H9 (cell line): ENCODE measurements at regions not wholly inside any gene's neighbourhood (a gene's known extent, or its start where the extent isn't known, plus 50 kb on each side); places are given as distances from the start of the nearest gene placed in this dataset.

Source experiments
- DNase-seq: peaks from one replicate; pipeline ENCODE4 v3.0.0-alpha.2; 2017
- H2AFZ ChIP-seq: one replicate; pipeline ENCODE4 v1.6.1; 2013; ENCODE audit warnings: mild to moderate bottlenecking, low read length, control low read depth, moderate library complexity
- H2AK5ac ChIP-seq: 2 replicates; pipeline ENCODE4 v1.6.1; 2013; ENCODE audit warnings: low read length, control low read depth, mixed read lengths; ENCODE audit not compliant: insufficient read length
- H2BK120ac ChIP-seq: one replicate; pipeline ENCODE4 v1.6.1; 2013; ENCODE audit warnings: low read depth, mild to moderate bottlenecking, low read length, control low read depth, inconsistent platforms; ENCODE audit not compliant: poor library complexity, severe bottlenecking
- H2BK12ac ChIP-seq: 2 replicates; pipeline ENCODE4 v1.6.1; 2013; ENCODE audit warnings: low read length, control low read depth, mixed read lengths, low read depth; ENCODE audit not compliant: insufficient read length
- H2BK15ac ChIP-seq: 2 replicates; pipeline ENCODE4 v1.6.1; 2013; ENCODE audit warnings: low read depth, low read length, control low read depth
- H2BK20ac ChIP-seq: one replicate; pipeline ENCODE4 v1.6.1; 2013; ENCODE audit warnings: low read depth, mild to moderate bottlenecking, low read length, control low read depth, inconsistent platforms; ENCODE audit not compliant: poor library complexity, severe bottlenecking
- H2BK5ac ChIP-seq: 2 replicates; pipeline ENCODE4 v1.6.1; 2013; ENCODE audit warnings: low read length, control low read depth, mixed read lengths; ENCODE audit not compliant: insufficient read length
- H3K14ac ChIP-seq: 2 replicates; pipeline ENCODE4 v1.6.1; 2013; ENCODE audit warnings: low read length, control low read depth; ENCODE audit not compliant: insufficient read depth
- H3K18ac ChIP-seq: 2 replicates; pipeline ENCODE4 v1.6.1; 2013; ENCODE audit warnings: low read depth, mild to moderate bottlenecking, mixed read lengths, low read length, control low read depth; ENCODE audit not compliant: insufficient read length
- H3K23ac ChIP-seq: 2 replicates; pipeline ENCODE4 v1.6.1; 2013; ENCODE audit warnings: low read length, control low read depth, mixed read lengths, low read depth; ENCODE audit not compliant: insufficient read length
- H3K23me2 ChIP-seq: 2 replicates; pipeline ENCODE4 v1.6.1; 2013; ENCODE audit warnings: low read depth, mild to moderate bottlenecking, mixed read lengths, low read length, control low read depth; ENCODE audit not compliant: insufficient read length, poor library complexity, severe bottlenecking
- H3K27ac ChIP-seq: 2 replicates; pipeline ENCODE4 v1.5.1; 2013; ENCODE audit warnings: low read length, control low read depth, mixed read lengths, low read depth; ENCODE audit not compliant: insufficient read length
- H3K27me3 ChIP-seq: 2 replicates; pipeline ENCODE4 v1.6.1; 2013; ENCODE audit warnings: low read length, control low read depth, inconsistent platforms; ENCODE audit not compliant: insufficient read depth
- H3K4ac ChIP-seq: 2 replicates; pipeline ENCODE4 v1.6.1; 2013; ENCODE audit warnings: low read depth, mild to moderate bottlenecking, control low read depth, inconsistent platforms, low read length, moderate library complexity
- H3K4me1 ChIP-seq: 2 replicates; pipeline ENCODE4 v1.6.1; 2013; ENCODE audit warnings: low read length, control low read depth, inconsistent platforms; ENCODE audit not compliant: insufficient read depth
- H3K4me2 ChIP-seq: 2 replicates; pipeline ENCODE4 v1.6.1; 2013; ENCODE audit warnings: low read length, control low read depth, mixed read lengths; ENCODE audit not compliant: insufficient read length, insufficient read depth
- H3K56ac ChIP-seq: 2 replicates; pipeline ENCODE4 v1.6.1; 2013; ENCODE audit warnings: low read depth, mild to moderate bottlenecking, mixed read lengths, low read length, control low read depth; ENCODE audit not compliant: insufficient read length
- H3K79me1 ChIP-seq: 2 replicates; pipeline ENCODE4 v1.6.1; 2013; ENCODE audit warnings: low read depth, mild to moderate bottlenecking, moderate library complexity, low read length, control low read depth, inconsistent platforms; ENCODE audit not compliant: insufficient read depth, poor library complexity, severe bottlenecking
- H3K79me2 ChIP-seq: 2 replicates; pipeline ENCODE4 v1.6.1; 2013; ENCODE audit warnings: low read length, control low read depth, inconsistent platforms; ENCODE audit not compliant: insufficient read depth
- H3K9ac ChIP-seq: 2 replicates; pipeline ENCODE4 v1.6.1; 2013; ENCODE audit warnings: low read length, control low read depth, mixed read lengths; ENCODE audit not compliant: insufficient read length; ENCODE audit errors: extremely low read depth
- H3K9me3 ChIP-seq: one replicate; pipeline ENCODE4 v1.6.1; 2013; ENCODE audit warnings: low read depth, low read length, inconsistent platforms; ENCODE audit not compliant: control insufficient read depth
- H3T11ph ChIP-seq: one replicate; pipeline ENCODE4 v1.6.1; 2013; ENCODE audit warnings: mild to moderate bottlenecking, low read length, control low read depth, inconsistent platforms
- H4K20me1 ChIP-seq: one replicate; pipeline ENCODE4 v1.6.1; 2013; ENCODE audit not compliant: control insufficient read depth, insufficient read length, insufficient read depth
- H4K5ac ChIP-seq: 2 replicates; pipeline ENCODE4 v1.6.1; 2013; ENCODE audit warnings: low read depth, mild to moderate bottlenecking, mixed read lengths, low read length, control low read depth; ENCODE audit not compliant: insufficient read length
- H4K8ac ChIP-seq: replicated peaks from 2 replicates; pipeline ENCODE4 v1.6.1; 2013; ENCODE audit warnings: low read length, control low read depth, mixed read lengths, low read depth; ENCODE audit not compliant: insufficient read length
- H4K91ac ChIP-seq: 2 replicates; pipeline ENCODE4 v1.6.1; 2013; ENCODE audit warnings: low read depth, mild to moderate bottlenecking, moderate library complexity, mixed read lengths, low read length, control low read depth; ENCODE audit not compliant: insufficient read length
- H3K27ac Mint-ChIP-seq, 3 experiments: 2 replicates in 2 of 3; 3 replicates in 1 of 3; pipeline ENCODE4 v1.8.0; 2020 to 2021; ENCODE audit warnings: mixed read lengths in 3 of 3, mild to moderate bottlenecking in 1 of 3, moderate library complexity in 1 of 3
- H3K27me3 Mint-ChIP-seq: 2 replicates; pipeline ENCODE4 v1.8.0; 2021; ENCODE audit warnings: low read depth, mild to moderate bottlenecking, moderate library complexity, mixed read lengths
- H3K36me3 Mint-ChIP-seq, 3 experiments: 2 replicates in 2 of 3; 3 replicates in 1 of 3; pipeline ENCODE4 v1.8.0; 2020 to 2021; ENCODE audit warnings: low read depth in 3 of 3, mixed read lengths in 3 of 3; ENCODE audit not compliant: insufficient read depth in 1 of 3
- H3K4me1 Mint-ChIP-seq, 2 experiments: 2 replicates each; pipeline ENCODE4 v1.8.0; 2020; ENCODE audit warnings: mixed read lengths in 2 of 2
- H3K4me3 Mint-ChIP-seq, 2 experiments: 2 replicates in 1 of 2; 3 replicates in 1 of 2; pipeline ENCODE4 v1.8.0; 2020 to 2021; ENCODE audit warnings: mild to moderate bottlenecking in 2 of 2, mixed read lengths in 2 of 2, moderate library complexity in 1 of 2
- H3K9me3 Mint-ChIP-seq, 2 experiments: 2 replicates in 1 of 2; 3 replicates in 1 of 2; pipeline ENCODE4 v1.8.0; 2020; ENCODE audit warnings: mild to moderate bottlenecking in 2 of 2, mixed read lengths in 2 of 2, moderate library complexity in 1 of 2
- CTCF ChIP-seq: fragments of 200-600 bp; sonication (generic); conservative IDR thresholded peaks from 3 replicates; pipeline ENCODE4 v1.8.0; 2021; ENCODE audit warnings: antibody characterized with exemption, mild to moderate bottlenecking
- WGBS: extraction: QIAGEN DNeasy Blood & Tissue Kit; methylation state at CpG from one replicate; pipeline ENCODE4 v1.1.7; 2013; ENCODE audit warnings: missing lambda C conversion rate, low lambda C conversion rate, mixed read lengths; ENCODE audit not compliant: insufficient read length; ENCODE audit errors: extremely low coverage; 5-methylcytosine and 5-hydroxymethylcytosine counted together

GRCh38 chr2:163469561-163469962 lies 266.2 kb downstream of the FIGN start:
- no peaks in the 10 kb centered on the region for H3K9me3 ChIP-seq
- no peaks in the 10 kb centered on the region for H3K23me2 ChIP-seq
- H3K23ac ChIP-seq = no peak overlapping the region
- H3K36me3 Mint-ChIP-seq = no peaks in the 10 kb centered on the region
- peaks cover 3% of the 10 kb centered on the region; the same call in 1 of the 2 replicates for H3K4me1 ChIP-seq
- H3K4me2 ChIP-seq = no peak overlapping the region
- no peaks in the 10 kb centered on the region for H3K27me3 Mint-ChIP-seq
- H3K27me3 ChIP-seq = no peaks in the 10 kb centered on the region
- no peak overlapping the region; the same call in 1 of the 2 replicates for H3K14ac ChIP-seq
- no peak overlapping the region for H3K4me3 Mint-ChIP-seq
- no peak overlapping the region for H3K56ac ChIP-seq
- H3T11ph ChIP-seq = no peak overlapping the region
- H2BK20ac ChIP-seq = no peak overlapping the region
- no peak overlapping the region for H3K9ac ChIP-seq
- no peak overlapping the region for H3K27ac ChIP-seq
- DNase-seq = no peak
- no peak for TF ChIP-seq CTCF
- no peak overlapping the region for H2BK5ac ChIP-seq
- H3K79me2 ChIP-seq = no peaks in the 10 kb centered on the region
- H3K18ac ChIP-seq = no peak overlapping the region
- H3K4ac ChIP-seq = no peak overlapping the region
- no peak overlapping the region for H2BK120ac ChIP-seq
- no peaks in the 10 kb centered on the region for H3K9me3 Mint-ChIP-seq
- no peaks in the 10 kb centered on the region for H3K79me1 ChIP-seq
- no peak overlapping the region for H2BK15ac ChIP-seq
- H2AK5ac ChIP-seq = no peak overlapping the region
- no peaks in the 10 kb centered on the region for H4K20me1 ChIP-seq
- H3K27ac Mint-ChIP-seq = no peak overlapping the region
- no peak overlapping the region for H4K5ac ChIP-seq
- no peak overlapping the region for H2AFZ ChIP-seq
- H4K8ac ChIP-seq = no peak overlapping the region
- H4K91ac ChIP-seq = no peak overlapping the region
- peaks cover 13 to 15% of the 10 kb centered on the region in 2 experiments for H3K4me1 Mint-ChIP-seq
- no peak overlapping the region for H2BK12ac ChIP-seq
- no CpG with 5 or more reads among the region's 3 CpGs for WGBS
